ENCODE measurements at regions not wholly inside any gene's neighbourhood (a gene's known extent, or its start where the extent isn't known, plus 50 kb on each side); places are given as distances from the start of the nearest gene placed in this dataset.

DNA sequence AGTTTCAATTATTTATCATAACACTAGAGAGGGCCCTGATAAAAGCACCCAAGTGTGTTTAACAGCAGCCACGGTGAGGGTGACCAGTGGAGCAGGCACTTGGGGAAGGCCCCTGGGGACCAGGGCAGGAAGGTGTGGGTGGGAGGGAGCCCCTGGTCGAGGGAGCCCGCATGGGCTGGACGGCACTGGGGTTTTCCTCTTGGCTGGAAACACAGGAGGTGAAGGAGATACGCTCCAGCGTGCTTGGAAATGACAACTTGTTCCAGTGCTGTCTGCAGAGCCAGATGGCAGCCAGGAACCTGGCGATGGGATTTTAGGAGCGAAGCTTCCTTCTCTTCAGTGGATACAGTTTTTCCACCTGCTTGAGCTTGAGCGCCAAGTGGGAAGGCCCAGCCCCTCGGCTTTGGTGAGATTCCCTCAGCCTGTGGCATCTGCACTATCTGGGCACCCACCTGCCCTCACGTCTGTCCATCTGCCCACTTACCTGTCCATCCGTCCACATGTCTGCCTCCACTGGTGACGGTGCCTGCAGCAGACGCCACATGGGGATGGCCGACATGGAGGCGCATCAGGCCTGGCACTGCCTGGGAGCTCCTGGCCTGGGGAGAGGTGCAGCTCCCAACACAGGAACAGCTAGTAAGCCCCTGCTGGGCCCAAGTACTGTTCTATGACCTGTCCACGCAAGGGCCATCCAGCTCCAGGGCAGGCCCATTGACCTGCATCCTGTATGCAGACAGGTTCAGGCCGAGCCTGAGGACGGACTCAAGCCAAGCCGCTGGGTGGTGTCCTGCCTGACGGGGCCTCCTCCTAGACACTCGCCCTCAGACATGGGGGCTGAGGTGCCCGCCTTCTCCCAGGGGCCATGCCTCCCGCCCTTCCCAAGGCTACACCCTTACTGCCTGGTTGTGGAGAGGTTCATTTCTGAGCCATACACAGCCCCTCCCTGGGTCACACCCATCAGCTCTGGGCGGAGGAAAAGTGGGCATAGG, 192.2 kb upstream of the C14orf180 start:
- TF ChIP-seq CTCF (conservative IDR thresholded peaks at IDR 0.05) (no peak), EZH2 (IDR thresholded peaks at IDR 0.05; ENCODE audit: low read depth) (no peak)
